ENCODE measurements at regions not wholly inside any gene's neighbourhood (a gene's known extent, or its start where the extent isn't known, plus 50 kb on each side); places are given as distances from the start of the nearest gene placed in this dataset.

DNA sequence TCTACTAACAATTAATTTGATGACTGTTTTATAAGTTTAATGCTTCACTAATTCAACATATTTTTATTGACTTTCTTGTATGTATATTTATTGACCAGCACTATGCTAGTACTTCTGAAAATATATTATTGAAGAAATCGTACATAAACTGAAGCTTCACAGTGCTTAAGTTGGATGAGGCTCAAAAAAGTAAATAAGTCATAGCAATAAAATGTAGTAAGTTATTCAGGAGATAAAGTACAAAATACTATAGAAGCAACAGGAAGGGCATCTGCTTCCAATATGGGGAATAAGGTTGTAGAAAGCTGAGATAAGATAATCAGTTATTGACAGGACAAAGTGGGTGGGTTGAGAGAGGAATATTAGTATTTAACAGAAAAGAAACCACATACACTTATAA, 944.9 kb upstream of the MIR17HG start:
- no peak for TF ChIP-seq EZH2 (IDR thresholded peaks at IDR 0.05)
- TF ChIP-seq POLR2AphosphoS5 (IDR thresholded peaks at IDR 0.05; ENCODE audit: borderline replicate concordance, low read depth, low read length), result no peak
- TF ChIP-seq FOXP2 (optimal IDR thresholded peaks at IDR 0.05; ENCODE audit: control extremely low read depth, extremely low read length, insufficient read depth), result no peak
